GM13977 (cell line): ENCODE measurements at regions not wholly inside any gene's neighbourhood (a gene's known extent, or its start where the extent isn't known, plus 50 kb on each side); places are given as distances from the start of the nearest gene placed in this dataset.

Source experiments
- DNase-seq: peaks from one replicate; pipeline ENCODE4 v3.0.0; 2012; ENCODE audit warnings: low spot score
- CTCF ChIP-seq: IDR thresholded peaks from 2 replicates; pipeline ENCODE4 v1.5.1; 2012; ENCODE audit warnings: mild to moderate bottlenecking, control low read depth; ENCODE audit not compliant: insufficient read depth; ENCODE audit errors: extremely low read depth, missing control alignments
- in situ Hi-C: fragments of 300-500 bp; cut with MboI; formaldehyde crosslinking; loops from one replicate; pipeline ENCODE4 v1.12.0; 2022; ENCODE audit warnings: low sequenced_read_pairs, low pct_unique_long_range_greater_than_20kb, mixed read lengths, inconsistent platforms; ENCODE audit not compliant: unreplicated experiment

GRCh38 chr12:91274916-91275315, 92.3 kb upstream of the DCN start:
- in situ Hi-C loops = no loop called here
- TF ChIP-seq CTCF = no peak

DNA sequence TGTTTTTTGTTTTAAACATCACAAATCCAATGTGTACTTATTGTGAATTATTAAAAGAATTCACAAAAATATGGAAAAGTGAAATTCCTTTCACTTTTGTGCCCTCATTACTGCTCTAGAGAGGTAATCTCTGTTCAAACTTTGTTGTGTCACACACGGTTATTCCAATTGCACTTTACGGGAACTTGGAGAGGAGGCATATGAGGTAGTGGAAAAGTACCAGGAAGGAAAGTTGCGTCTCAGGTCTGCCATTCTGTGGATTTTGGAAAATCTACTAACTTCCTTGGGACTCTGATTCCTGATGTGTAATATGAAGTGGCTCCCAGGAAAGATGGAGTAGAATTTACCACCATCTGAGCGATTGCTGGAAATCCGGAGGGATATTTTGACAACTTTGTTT, 90.9 kb upstream of the DCN start:
- TF ChIP-seq CTCF = no peak
- no peak for DNase-seq
- in situ Hi-C loops = no loop called here

More at GRCh38 chr12:91274916-91275315, 92.3 kb upstream of the DCN start:
- no peak for DNase-seq

DNA sequence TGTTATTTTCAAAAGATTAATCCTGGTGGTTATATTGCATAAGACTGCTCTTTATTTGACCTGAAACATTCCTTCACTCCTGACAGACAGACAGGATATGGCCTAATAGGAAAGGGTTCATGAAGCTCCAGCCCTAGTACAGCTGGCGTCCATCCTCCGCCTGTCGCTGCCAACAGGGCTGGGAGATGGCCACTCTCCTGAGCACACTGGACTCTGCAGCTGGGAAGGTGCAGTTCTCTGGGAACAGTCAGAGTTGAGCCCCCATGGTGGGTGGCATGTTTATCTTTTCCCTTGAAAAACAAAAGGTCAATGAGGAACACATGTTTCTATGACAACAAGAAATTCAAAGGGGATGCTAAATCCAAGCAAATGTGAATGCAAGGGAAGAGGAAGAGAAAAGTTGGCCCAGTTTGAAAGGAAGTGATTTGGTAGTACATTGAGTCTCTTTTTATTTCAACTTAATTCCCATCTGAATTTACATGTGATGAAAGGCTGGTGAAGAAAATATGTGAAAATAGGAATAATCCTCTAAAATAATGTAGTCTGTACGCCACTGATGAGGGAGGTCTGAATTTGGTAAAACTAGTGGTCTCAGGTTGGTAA, 89.9 kb upstream of the DCN start:
- no peak for DNase-seq
- TF ChIP-seq CTCF = no peak

DNA sequence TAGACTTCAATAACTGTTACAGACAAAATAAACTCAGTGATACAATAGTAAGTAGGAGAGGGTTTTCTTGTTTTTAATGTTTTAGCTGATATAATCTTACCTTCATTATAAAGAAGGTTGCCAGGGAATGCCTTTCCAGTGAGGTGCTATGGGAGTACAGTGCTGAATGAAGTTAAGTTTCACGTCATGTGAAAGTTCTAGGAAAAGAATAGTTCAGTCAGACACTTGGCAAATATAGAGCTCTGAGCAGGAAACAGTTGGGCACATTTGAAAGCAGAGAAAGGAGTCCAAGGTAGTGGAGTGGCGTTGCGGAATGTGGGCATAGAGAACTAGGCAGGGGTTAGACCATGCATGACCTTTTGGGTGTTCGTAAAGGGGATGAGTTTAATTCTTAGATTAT, 88.6 kb upstream of the DCN start:
- DNase-seq = no peak
- in situ Hi-C loops = no loop called here
- no peak for TF ChIP-seq CTCF

More for the DNA sequence above, 89.9 kb upstream of the DCN start:
- in situ Hi-C loops = no loop called here

GRCh38 chr12:91267039-91267438, 84.4 kb upstream of the DCN start:
- TF ChIP-seq CTCF = no peak
- in situ Hi-C loops = no loop called here
- DNase-seq = no peak

GRCh38 chr12:91264178-91264577, 81.6 kb upstream of the DCN start:
- in situ Hi-C loops = no loop called here
- no peak for TF ChIP-seq CTCF
- DNase-seq = no peak
